NCI-H460 (cell line): ENCODE measurements at regions not wholly inside any gene's neighbourhood (a gene's known extent, or its start where the extent isn't known, plus 50 kb on each side); places are given as distances from the start of the nearest gene placed in this dataset.
"Not testable (repeated sequence)": the region's sequence is repeated elsewhere in the genome, so short reads cannot be mapped to it uniquely, and the experiment has no call there.

ENCODE experiments used
- DNase-seq: peaks from one replicate; pipeline ENCODE4 v3.0.0-alpha.2; 2016; ENCODE audit warnings: low read depth; ENCODE audit errors: extremely low read depth

- DNase-seq, result no peak
Observed at GRCh38 chr3:177642804-177643125, 445.5 kb upstream of the TBL1XR1 start.

- DNase-seq, result no peak
Observed at GRCh38 chr3:177646749-177647148, 449.5 kb upstream of the TBL1XR1 start.

GRCh38 chr3:177647341-177647740, 450.1 kb upstream of the TBL1XR1 start:
- no peak for DNase-seq

- no peak for DNase-seq
Observed at GRCh38 chr3:177647876-177648275, 450.6 kb upstream of the TBL1XR1 start.

- DNase-seq, result no peak
Observed at GRCh38 chr3:177652556-177653291, 455.4 kb upstream of the TBL1XR1 start.

GRCh38 chr3:177657243-177657642, 460.0 kb upstream of the TBL1XR1 start:
- DNase-seq, result no peak

- DNase-seq, result no peak
Observed at GRCh38 chr3:177658354-177658753, 461.1 kb upstream of the TBL1XR1 start.

GRCh38 chr3:177664380-177665103, 467.3 kb upstream of the TBL1XR1 start:
- DNase-seq, result not testable (repeated sequence)

GRCh38 chr3:177665122-177665808, 468.0 kb upstream of the TBL1XR1 start:
- no peak for DNase-seq

- no peak for DNase-seq
Observed at GRCh38 chr3:177672252-177672911, 475.1 kb upstream of the TBL1XR1 start.

- peak; percentile 26 for DNase-seq
Observed at GRCh38 chr3:177673112-177673914, 476.0 kb upstream of the TBL1XR1 start.

- no peak for DNase-seq
Observed at GRCh38 chr3:177674186-177674585, 476.9 kb upstream of the TBL1XR1 start.

GRCh38 chr3:177676148-177676547, 478.9 kb upstream of the TBL1XR1 start:
- no peak for DNase-seq

GRCh38 chr3:177676947-177677587, 479.8 kb upstream of the TBL1XR1 start:
- no peak for DNase-seq

- DNase-seq, result no peak
Observed at GRCh38 chr3:177679568-177680471, 482.5 kb upstream of the TBL1XR1 start.

- DNase-seq, result no peak
Observed at GRCh38 chr3:177680472-177680821, 483.2 kb upstream of the TBL1XR1 start.

GRCh38 chr3:177681156-177681555, 483.9 kb upstream of the TBL1XR1 start:
- no peak for DNase-seq

GRCh38 chr3:177681852-177682251, 484.6 kb upstream of the TBL1XR1 start:
- DNase-seq, result no peak

GRCh38 chr3:177683586-177683985, 486.3 kb upstream of the TBL1XR1 start:
- DNase-seq, result no peak
